Activated T-cell treated with anti-CD3 and anti-CD28 coated beads, Interleukin-2, amount 50 U/mL, for 24 hours (primary cell): ENCODE measurements at regions not wholly inside any gene's neighbourhood (a gene's known extent, or its start where the extent isn't known, plus 50 kb on each side); places are given as distances from the start of the nearest gene placed in this dataset.
"Not testable (repeated sequence)": the region's sequence is repeated elsewhere in the genome, so short reads cannot be mapped to it uniquely, and the experiment has no call there.

ENCODE experiments used
- DNase-seq: peaks from one replicate; pipeline ENCODE4 v3.0.0-alpha.2; 2020
- H3K27ac Mint-ChIP-seq: 2 replicates; pipeline ENCODE4 v1.8.0; 2020; ENCODE audit warnings: mild to moderate bottlenecking, mixed read lengths
- H3K27me3 Mint-ChIP-seq: 2 replicates; pipeline ENCODE4 v1.8.0; 2020; ENCODE audit warnings: mixed read lengths
- H3K36me3 Mint-ChIP-seq: 2 replicates; pipeline ENCODE4 v1.8.0; 2020; ENCODE audit warnings: low read depth, mixed read lengths
- H3K4me1 Mint-ChIP-seq: 2 replicates; pipeline ENCODE4 v1.8.0; 2020; ENCODE audit warnings: low read depth, mixed read lengths
- H3K4me3 Mint-ChIP-seq: 2 replicates; pipeline ENCODE4 v1.8.0; 2020; ENCODE audit warnings: mild to moderate bottlenecking, moderate library complexity, mixed read lengths
- H3K9me3 Mint-ChIP-seq: 2 replicates; pipeline ENCODE4 v1.8.0; 2020; ENCODE audit warnings: mixed read lengths

DNA sequence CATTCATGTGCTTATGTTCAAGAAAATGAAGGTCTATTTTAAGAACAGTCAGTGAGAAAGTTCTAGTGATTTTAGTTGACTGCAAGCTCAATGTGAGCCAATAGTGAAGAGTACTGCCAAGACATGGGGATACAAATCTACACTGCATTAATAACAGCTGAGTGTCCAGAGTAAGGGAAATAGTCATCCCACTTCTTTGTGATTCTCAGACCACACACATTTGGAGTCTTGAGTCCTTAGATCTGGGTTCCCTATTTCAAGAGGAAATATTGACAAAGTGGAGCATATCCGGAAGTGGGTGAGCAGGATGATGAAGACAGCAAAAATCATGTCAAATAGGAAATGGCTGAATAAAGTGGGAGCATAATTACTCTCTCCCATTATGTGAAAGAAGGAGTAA, 171.1 kb downstream of the LARP7 start:
- Mint-ChIP-seq H3K27ac (no peak overlapping the region), H3K36me3 (no peaks in the 10 kb centered on the region), H3K27me3 (peaks cover 13% of the 10 kb centered on the region), H3K4me1 (no peaks in the 10 kb centered on the region), H3K4me3 (no peak overlapping the region), H3K9me3 (no peaks in the 10 kb centered on the region)
- no peak for DNase-seq

DNA sequence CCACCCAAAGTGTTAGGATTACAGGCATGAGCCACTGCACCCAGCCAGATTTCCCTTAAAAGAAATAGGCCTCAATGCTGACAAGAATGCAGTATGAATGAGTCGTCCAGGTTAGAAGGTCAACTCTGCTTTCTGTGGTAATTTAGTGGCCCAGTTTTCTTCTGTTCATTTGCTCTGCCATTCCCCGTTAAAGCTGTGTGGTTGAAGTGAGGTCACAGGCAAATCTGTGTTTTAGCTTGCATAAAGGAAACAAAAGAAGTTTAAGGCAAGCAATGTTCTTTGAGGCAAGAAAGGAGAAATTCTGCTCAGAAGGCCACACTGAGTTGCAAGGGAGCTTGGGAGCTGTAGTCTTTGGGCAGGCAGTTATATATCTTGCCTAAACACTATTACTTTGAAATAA, 176.8 kb downstream of the LARP7 start:
- no peak overlapping the region for H3K4me3 Mint-ChIP-seq
- peaks cover 23% of the 10 kb centered on the region for H3K27me3 Mint-ChIP-seq
- H3K9me3 Mint-ChIP-seq: no peaks in the 10 kb centered on the region
- DNase-seq: no peak
- H3K27ac Mint-ChIP-seq: no peak overlapping the region
- no peaks in the 10 kb centered on the region for H3K36me3 Mint-ChIP-seq
- H3K4me1 Mint-ChIP-seq: peaks cover 12% of the 10 kb centered on the region

DNA sequence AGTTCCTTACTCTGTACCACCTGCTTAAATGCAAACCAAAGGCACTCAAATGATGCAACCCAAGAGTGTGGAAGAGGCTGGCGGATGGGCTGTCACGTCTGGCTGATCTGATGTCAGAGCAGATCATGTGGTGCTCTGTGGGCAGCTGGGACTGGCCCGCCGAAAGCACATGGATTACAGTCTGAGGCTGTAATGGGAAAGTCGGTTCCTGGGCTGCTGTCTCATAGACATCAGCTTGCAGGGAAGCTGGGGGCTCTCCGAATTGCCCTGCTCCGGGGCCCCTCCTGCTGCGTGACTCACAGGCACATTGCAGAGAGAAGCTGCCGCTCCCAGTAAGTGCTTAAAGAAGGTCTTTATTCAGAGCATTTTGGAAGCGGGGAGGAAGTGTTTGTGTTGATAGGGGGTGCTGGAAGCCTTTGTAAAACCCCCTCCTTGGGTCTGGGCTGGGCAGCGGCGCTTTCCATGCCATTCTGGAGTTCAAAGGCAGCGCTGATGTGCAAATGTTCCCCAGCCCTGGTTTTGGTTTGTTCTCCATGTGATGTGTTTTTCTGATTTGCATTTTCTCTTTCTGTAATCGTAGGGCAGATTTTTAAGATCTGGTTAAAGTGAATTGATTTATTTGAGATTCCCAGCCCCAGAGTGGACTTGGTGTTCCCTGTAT, 181.1 kb downstream of the LARP7 start:
- H3K9me3 Mint-ChIP-seq: no peaks in the 10 kb centered on the region
- peak; percentile 38 for DNase-seq
- H3K36me3 Mint-ChIP-seq: no peaks in the 10 kb centered on the region
- H3K4me1 Mint-ChIP-seq: peaks cover 12% of the 10 kb centered on the region
- H3K27ac Mint-ChIP-seq: peak overlapping the region; percentile 77
- H3K27me3 Mint-ChIP-seq: peaks cover 39% of the 10 kb centered on the region
- H3K4me3 Mint-ChIP-seq: peak overlapping the region; percentile 70

DNA sequence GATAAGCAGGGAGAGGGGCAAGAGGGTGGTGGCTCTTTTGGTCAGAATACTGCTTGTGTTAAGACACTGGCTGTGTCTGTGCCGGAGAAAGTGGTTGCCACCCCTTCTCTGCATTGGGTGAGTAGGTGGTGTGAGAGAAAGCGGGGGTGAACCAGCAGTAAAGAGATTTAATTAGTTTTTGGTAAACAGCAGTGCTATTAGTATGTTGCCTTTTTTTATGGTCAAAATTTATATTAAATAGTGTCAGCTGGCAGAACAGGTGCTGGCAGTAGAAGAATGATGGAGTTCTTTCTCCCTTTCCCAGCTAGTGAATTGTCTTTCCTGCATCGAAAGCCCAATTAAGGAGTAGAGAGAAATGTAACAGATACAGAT, 181.6 kb downstream of the LARP7 start:
- H3K27ac Mint-ChIP-seq: peak overlapping the region; percentile 77
- no peaks in the 10 kb centered on the region for H3K36me3 Mint-ChIP-seq
- no peaks in the 10 kb centered on the region for H3K9me3 Mint-ChIP-seq
- H3K27me3 Mint-ChIP-seq: peaks cover 41% of the 10 kb centered on the region
- peaks cover 12% of the 10 kb centered on the region for H3K4me1 Mint-ChIP-seq
- H3K4me3 Mint-ChIP-seq: peak overlapping the region; percentile 70
- DNase-seq: no peak

DNA sequence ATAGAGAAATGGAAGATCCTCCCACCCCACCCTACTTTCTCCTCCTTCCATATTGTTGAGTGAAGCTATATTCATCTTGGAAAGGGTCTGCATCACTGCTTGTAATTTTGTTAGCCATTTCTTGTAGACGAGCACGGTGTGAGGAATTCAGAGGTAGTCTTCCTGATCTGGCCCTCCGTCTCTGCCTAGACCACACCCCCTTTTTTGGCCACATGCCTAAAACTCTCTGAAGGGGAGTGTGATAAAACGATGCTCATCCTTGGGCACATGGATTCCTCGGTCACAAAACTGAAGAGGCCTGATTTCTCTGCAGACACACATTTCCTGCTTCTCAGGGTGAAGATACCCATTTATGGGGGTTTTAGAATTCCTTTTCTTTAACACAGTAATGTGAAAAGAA, 182.8 kb downstream of the LARP7 start:
- Mint-ChIP-seq H3K27ac (no peak overlapping the region), H3K9me3 (no peaks in the 10 kb centered on the region), H3K4me3 (no peak overlapping the region), H3K36me3 (no peaks in the 10 kb centered on the region), H3K27me3 (peaks cover 41% of the 10 kb centered on the region), H3K4me1 (peaks cover 10% of the 10 kb centered on the region)
- DNase-seq: no peak

DNA sequence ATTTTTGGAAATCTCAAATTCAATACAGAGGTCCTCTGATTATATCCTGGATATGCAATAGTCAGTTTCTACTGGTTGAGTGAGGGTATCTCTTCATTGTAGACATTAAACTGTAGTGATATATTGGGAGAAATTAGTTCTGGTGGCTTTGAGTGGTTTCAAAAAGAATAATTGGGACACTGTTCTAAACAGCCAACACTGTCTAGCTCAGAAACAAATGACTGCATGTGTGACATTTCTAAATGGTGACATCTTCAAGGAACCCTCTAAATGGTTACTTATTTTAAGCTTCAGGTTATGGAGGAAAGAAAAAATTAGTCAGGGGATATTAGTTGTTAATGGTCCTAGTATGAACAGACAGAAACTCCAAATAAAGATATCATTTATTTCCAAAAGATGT, 186.2 kb downstream of the LARP7 start:
- H3K36me3 Mint-ChIP-seq: no peaks in the 10 kb centered on the region
- no peak for DNase-seq
- no peak overlapping the region for H3K4me3 Mint-ChIP-seq
- no peaks in the 10 kb centered on the region for H3K9me3 Mint-ChIP-seq
- H3K27me3 Mint-ChIP-seq: peaks cover 36% of the 10 kb centered on the region
- H3K27ac Mint-ChIP-seq: no peak overlapping the region
- H3K4me1 Mint-ChIP-seq: peaks cover 4% of the 10 kb centered on the region

DNA sequence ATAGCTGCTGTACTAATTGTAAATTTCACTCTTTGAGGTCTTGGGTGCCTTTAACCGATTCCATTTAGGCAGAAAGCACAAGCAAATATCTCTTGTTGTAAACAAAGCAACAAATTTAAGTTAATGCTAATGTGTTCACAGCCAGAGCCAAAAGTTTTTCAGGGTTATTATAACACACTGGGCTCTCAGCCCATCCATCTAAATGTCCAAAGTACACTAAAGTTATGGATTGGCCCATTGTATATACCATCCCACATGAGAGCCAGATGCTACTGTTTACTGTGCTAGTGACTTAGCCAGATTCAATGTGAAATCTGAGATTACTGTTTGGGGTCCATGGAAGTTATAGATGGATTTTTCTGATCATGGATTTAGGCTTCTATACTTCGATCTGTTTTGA, 186.7 kb downstream of the LARP7 start:
- no peak overlapping the region for H3K4me3 Mint-ChIP-seq
- no peaks in the 10 kb centered on the region for H3K9me3 Mint-ChIP-seq
- no peaks in the 10 kb centered on the region for H3K36me3 Mint-ChIP-seq
- H3K27me3 Mint-ChIP-seq: peaks cover 32% of the 10 kb centered on the region
- no peak for DNase-seq
- H3K27ac Mint-ChIP-seq: no peak overlapping the region
- H3K4me1 Mint-ChIP-seq: no peaks in the 10 kb centered on the region

DNA sequence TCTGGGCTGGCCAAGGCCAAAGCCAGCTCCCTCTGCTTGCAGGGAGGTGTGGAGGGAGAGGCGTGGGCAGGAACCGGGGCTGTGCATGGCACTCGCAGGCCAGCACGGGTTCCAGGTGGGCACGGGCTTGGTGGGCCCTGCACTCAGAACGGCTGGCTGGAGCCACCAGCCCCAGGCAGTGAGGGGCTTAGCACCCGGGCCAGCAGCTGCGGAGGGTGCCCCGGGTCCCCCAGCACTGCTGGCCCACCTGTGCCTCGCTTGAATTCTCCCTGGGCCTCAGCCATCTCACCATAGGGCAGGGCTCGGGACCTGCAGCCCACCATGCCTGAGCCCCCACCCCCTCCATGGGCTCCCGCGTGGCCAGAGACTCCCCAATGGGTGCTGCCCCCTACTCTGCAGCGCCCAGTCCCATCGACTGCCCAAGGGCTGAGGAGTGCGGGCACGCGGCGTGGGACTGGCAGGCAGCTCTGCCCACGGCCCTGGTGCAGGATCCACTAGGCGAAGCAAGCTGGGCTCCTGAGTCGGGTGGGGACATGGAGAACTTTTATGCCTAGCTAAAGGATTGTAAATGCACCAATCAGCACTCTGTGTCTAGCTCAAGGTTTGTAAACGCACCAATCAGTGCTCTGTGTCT, 193.9 kb downstream of the LARP7 start:
- DNase-seq: no peak
- Mint-ChIP-seq H3K9me3 (no peaks in the 10 kb centered on the region), H3K4me3 (no peak overlapping the region), H3K36me3 (no peaks in the 10 kb centered on the region), H3K27ac (no peak overlapping the region), H3K4me1 (no peaks in the 10 kb centered on the region), H3K27me3 (peaks cover 9% of the 10 kb centered on the region)

DNA sequence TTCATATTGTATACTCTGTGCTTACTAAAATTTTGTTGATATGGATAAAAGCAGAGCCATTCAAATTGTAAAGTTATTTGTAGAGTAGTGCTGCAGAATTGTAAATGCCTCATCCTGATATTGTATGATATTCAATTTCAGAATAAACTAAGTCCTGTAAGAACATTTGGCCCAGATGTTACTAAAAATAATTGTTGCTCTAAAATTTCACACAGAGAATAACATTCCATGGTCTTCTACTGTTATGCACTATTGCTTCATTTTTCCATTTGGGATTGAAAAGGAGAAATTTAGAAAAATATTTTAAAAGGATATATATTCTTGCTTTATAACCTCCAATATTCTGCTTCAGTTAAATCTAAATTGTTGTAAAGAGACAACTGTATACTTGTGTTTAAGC, 195.6 kb downstream of the LARP7 start:
- no peak for DNase-seq
- no peaks in the 10 kb centered on the region for H3K36me3 Mint-ChIP-seq

DNA sequence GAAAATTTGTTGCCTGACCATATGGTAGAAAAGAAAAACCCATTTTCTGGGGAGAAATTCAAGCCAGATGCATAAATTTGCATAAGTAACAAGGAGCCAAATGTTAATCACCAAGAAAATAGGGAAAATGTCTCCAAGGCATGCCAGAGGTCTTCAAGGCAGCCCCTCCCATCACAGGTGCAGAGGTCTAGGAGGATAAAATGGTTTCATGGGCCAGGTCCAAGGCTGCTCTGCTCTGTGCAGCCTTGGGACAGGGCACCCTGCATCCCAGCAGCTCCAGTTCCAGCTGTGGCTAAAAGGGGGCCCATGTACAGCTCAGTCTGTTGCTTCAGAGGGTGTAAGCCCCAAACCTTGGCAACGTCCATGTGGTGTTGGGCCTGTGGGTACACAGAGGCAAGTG, 200.0 kb downstream of the LARP7 start:
- Mint-ChIP-seq H3K27ac (no peak overlapping the region), H3K36me3 (no peaks in the 10 kb centered on the region), H3K4me3 (no peak overlapping the region), H3K9me3 (peaks cover 6% of the 10 kb centered on the region), H3K4me1 (no peaks in the 10 kb centered on the region), H3K27me3 (peaks cover 6% of the 10 kb centered on the region)
- DNase-seq: no peak

More for the DNA sequence above, 195.6 kb downstream of the LARP7 start:
- Mint-ChIP-seq H3K27me3 (peaks cover 4% of the 10 kb centered on the region), H3K4me1 (no peaks in the 10 kb centered on the region), H3K4me3 (no peak overlapping the region), H3K9me3 (peaks cover 6% of the 10 kb centered on the region), H3K27ac (no peak overlapping the region)

DNA sequence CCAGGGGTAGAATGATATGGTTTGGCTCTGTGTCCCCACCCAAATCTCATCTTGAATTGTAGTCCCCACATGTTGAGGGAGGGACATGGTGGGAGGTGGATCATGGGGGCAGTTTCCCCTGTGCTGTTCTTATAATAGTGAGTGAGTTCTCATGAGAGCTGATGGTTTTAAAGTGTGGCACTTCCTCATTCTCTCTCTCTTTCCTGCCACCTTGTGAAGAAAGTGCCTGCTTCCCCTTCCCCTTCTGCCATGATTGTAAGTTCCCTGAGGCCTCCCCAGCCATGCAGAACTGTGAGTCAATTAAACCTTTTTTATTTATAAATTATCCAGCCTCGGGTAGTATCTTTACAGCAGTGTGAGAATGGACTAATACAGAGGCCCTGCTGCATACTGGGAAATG, 201.1 kb downstream of the LARP7 start:
- H3K36me3 Mint-ChIP-seq, H3K4me1 Mint-ChIP-seq, H3K27me3 Mint-ChIP-seq, H3K27ac Mint-ChIP-seq, H3K9me3 Mint-ChIP-seq, DNase-seq, H3K4me3 Mint-ChIP-seq: not testable (repeated sequence)

DNA sequence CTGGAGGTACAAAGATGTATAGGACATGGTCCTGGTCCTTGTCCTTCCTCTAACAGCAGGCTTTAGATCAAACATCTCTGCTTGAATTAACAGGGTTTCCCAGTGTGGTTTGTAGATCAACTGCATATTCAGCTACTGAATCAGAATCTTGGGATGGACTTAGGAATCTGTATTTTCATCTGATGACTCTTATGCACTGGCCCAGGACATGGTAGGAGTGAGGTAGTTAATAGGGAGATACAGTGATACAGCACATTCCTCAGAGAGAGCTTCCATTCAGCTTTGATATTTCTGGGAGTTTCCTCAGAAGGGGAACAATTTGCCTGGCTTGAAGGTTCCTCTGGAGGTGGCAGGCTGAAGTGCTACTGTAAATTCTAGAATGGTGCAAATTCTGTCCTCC, 203.1 kb downstream of the LARP7 start:
- Mint-ChIP-seq H3K4me1 (no peaks in the 10 kb centered on the region), H3K27me3 (peaks cover 6% of the 10 kb centered on the region), H3K9me3 (peaks cover 6% of the 10 kb centered on the region), H3K36me3 (no peaks in the 10 kb centered on the region), H3K4me3 (no peak overlapping the region), H3K27ac (no peak overlapping the region)
- no peak for DNase-seq

DNA sequence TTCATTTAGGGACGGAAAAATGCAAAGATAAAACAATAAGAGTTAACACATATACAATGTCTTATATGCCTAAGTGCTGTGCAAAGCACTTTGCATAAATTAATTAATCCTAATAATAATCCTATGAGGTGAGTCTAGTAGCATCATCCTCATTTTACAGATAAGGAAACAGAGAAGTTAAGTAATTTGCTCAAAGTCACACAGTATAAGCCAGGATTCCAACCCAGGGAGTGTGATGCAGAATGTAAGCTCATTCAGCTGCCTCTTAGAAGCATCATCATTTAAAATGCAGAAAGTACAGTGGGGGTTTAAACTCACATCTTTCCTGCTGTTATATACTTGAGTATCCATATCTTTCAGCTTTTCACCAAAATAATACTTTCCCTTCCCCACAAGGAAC, 203.7 kb downstream of the LARP7 start:
- Mint-ChIP-seq H3K36me3 (no peaks in the 10 kb centered on the region), H3K27me3 (peaks cover 6% of the 10 kb centered on the region), H3K4me3 (no peak overlapping the region), H3K9me3 (peaks cover 6% of the 10 kb centered on the region), H3K27ac (no peak overlapping the region), H3K4me1 (no peaks in the 10 kb centered on the region)
- DNase-seq: no peak

DNA sequence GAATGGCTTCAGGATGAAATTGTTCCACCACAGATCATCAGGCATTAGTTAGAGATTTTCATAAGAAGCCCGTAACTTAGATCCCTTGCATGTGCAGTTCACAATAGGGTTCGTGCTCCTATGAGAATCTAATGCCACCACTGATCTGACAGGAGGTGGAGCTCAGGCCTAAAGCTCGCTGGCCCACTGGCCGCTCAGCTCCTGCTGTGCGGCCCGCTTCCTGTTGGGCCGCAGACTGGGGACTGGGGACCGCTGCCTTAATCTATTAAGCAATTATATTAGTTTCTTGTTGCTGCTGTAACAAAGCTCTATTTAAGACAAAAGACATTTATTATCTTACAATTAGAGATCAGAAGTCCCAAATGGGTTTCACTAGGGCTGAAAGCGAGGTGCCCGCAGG, 205.6 kb downstream of the LARP7 start:
- Mint-ChIP-seq H3K27ac (no peak overlapping the region), H3K36me3 (no peaks in the 10 kb centered on the region), H3K4me3 (no peak overlapping the region), H3K27me3 (peaks cover 8% of the 10 kb centered on the region), H3K4me1 (no peaks in the 10 kb centered on the region), H3K9me3 (no peaks in the 10 kb centered on the region)
- no peak for DNase-seq

DNA sequence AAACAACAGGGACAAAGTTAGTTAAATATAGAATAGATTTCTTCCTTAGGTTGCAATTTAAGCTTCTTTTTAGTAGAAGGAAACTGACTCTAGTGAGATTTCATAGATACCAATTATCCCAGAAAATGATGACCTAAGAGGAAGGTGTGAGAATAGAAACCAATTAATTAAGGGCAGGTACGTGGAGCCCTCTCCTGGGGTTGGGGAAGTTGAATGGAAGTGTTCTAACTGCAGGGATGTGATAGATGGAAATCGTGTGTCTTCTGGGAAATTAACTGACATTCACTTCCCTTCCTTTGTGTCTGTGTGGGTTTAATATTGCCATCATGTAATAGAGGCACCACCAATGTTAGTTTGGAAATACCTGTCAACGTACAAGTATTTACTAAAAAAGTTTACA, 204.1 kb upstream of the ANK2 start:
- DNase-seq: no peak
- H3K9me3 Mint-ChIP-seq: no peaks in the 10 kb centered on the region
- no peak overlapping the region for H3K27ac Mint-ChIP-seq
- H3K27me3 Mint-ChIP-seq: peaks cover 3% of the 10 kb centered on the region
- no peaks in the 10 kb centered on the region for H3K4me1 Mint-ChIP-seq
- no peaks in the 10 kb centered on the region for H3K36me3 Mint-ChIP-seq
- no peak overlapping the region for H3K4me3 Mint-ChIP-seq

DNA sequence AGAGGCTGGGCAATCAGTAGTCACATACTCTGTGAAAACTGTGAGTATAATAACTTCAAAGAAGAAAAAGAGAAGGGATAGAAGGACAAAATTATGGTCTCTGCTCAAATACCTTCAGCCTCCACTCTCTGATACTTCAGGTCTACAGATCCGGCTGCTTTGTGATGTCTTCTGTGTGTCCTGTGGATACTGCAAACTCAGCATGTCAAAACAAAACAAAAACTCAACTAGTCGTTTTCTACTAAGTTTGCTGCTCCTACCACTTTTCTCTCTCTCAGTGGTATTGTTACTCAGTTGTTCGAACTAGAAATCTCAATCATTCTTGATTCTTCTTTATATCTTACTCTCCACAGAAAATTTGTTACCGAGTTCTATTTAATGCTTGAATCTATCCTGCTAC, 202.4 kb upstream of the ANK2 start:
- Mint-ChIP-seq H3K9me3 (no peaks in the 10 kb centered on the region), H3K27ac (no peak overlapping the region), H3K4me3 (no peak overlapping the region), H3K4me1 (no peaks in the 10 kb centered on the region), H3K27me3 (peaks cover 2% of the 10 kb centered on the region), H3K36me3 (no peaks in the 10 kb centered on the region)
- no peak for DNase-seq
